Left hindlimb (tissue), 1 donor: ENCODE measurements at regions not wholly inside any gene's neighbourhood (a gene's known extent, or its start where the extent isn't known, plus 50 kb on each side); places are given as distances from the start of the nearest gene placed in this dataset.
"Not testable (repeated sequence)": the region's sequence is repeated elsewhere in the genome, so short reads cannot be mapped to it uniquely, and the experiment has no call there.

Source experiments
- DNase-seq: peaks from one replicate; pipeline ENCODE4 v3.0.0-alpha.2; 2018

DNA sequence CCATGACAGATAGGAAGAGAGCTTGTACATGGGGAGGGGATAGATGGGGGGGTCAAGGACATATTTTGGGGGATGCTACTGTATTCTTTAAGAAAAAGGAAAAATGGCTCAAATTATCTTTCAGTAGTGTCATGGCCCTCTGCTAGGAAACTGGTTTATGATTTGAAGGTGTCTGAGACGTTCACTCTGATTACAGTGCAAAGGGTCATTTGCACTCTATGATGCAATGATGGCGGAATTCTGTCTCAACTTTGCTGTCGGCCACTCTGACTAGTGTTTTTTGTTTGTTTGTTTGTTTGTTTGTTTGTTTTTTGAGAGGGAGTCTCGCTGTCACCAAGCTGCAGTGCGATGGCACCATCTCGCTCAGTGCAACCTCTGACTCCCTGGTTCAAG lies 180.0 kb downstream of the SOX4 start:
- no peak for DNase-seq

DNA sequence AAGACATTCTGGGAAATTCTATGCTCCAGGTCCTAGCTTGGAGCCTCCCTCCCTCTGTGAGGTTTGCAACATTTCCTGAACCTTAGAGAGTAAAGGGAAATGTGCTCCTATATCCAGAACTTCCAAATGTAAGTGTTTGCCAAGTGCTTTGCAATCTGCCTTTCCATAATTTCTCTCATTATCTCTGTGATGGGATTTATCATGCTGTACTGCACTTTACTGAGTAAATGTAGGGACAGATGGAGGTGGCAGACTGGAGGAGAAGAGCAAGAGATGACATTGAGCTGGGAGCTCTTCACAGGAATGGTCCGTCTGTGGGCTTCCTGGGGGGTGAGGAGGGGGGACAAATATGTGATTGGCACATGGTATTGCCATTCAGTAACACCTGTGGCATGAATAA lies 184.3 kb downstream of the SOX4 start:
- DNase-seq, result no peak

DNA sequence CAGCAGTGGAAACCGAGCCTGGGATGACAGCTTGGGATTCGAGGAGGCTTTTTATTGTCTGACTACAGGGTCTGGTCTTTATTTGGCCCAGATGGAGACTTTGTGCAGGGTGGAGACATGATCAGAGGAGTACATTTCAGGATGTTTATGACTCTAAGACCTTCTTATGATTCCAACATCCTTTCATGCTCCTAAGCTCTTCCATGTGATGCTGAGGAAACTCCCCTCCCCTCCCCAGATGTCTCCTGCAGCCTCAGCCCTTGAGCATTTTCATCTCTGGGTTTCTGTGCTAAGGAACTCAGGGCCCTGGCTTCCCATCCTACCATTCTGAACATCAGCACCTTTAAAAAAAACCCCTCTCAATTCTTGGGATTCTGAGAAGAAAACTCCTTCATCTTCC lies 186.6 kb downstream of the SOX4 start:
- DNase-seq, result no peak

DNA sequence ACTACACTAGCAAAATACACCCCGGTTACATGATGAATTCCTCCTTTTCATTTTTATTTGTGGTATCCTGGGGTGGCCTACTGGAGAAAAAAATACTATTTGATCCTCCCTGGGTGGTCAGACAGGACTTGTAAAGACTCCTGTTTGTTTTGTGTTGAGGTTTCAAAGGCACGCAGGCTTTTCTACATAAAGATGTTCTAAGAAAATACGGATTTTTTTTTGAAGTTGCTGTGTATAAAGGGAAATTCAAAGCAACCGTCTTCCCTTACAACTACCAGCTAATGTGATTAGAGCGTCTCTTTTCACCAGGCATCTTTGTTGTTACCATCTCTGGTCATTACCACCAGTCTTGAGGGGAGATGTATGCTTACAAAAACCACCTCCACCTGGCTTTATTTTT lies 187.1 kb downstream of the SOX4 start:
- no peak for DNase-seq

DNA sequence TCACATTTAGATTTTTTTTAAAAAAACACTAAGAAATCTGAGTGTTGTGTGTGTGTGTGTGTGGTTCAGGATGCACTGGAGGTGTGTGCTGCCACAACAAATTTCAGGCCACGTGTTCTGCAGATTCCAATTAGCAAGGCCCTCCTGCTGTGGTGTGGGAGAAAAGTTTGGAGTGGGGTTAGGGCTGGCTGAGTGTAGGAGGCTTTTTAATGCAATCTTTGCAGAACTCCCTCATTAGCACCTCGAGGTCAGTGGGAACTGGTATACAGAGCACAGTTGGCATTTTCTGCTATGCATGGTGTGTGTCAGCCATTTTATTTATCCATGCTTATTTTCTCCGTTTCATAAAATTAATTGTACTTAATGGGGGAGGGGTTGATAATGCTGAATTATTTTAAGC lies 187.6 kb downstream of the SOX4 start:
- DNase-seq, result no peak

DNA sequence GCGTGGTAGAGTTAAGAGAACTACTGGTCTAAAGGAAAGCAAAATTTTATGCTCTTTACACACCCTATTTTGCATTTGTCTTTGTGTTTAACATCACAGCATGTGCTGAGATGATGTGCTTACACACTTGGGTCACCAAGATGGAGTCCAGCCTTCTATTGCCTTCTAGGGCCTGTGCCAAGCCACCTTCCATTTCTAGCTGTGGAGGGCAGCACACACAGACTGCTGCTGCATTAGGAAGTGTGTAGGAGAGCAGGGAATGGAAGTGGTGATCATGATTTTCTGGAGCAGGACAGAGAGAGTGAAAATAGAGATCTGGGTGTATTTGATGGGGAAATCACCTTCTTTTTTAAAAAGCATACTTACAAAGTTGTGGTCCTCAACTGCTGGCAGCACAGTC lies 191.6 kb downstream of the SOX4 start:
- no peak for DNase-seq

DNA sequence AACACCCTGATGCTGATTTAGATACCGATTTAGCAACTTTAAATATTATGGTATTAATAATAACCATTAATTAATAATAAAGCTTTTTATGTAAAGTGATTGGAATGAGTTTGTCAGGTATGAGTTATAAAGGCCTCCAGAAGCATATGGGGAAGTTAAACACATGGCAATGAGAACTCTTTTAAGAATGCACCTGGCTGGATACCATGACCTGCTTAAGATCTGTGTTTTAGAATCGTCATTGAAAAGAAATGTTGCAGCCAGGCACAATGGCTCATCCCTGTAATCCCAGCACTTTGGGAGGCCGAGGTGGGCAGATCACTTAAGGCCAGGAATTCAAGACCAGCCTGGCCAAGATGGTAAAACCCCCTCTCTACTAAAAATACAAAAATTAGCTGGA lies 197.5 kb downstream of the SOX4 start:
- no peak for DNase-seq

DNA sequence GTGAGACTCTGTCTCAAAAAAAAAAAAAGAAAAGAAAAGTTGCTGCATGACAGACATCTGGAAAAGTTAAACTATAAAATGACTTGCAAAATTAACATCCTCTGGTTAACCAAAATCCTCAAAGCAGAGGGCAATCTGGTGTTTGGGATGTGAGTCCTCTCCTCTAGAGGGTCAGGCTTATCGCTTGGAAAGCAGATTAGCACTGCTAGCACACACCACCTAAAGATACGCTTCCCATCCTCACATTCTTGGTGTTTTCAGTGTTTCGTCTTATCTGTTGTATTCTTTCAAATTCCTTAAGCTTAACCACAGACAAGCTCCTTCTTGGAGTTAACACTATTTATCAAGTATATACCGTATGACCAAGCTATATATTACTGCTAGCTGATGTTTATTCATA lies 198.0 kb downstream of the SOX4 start:
- no peak for DNase-seq

DNA sequence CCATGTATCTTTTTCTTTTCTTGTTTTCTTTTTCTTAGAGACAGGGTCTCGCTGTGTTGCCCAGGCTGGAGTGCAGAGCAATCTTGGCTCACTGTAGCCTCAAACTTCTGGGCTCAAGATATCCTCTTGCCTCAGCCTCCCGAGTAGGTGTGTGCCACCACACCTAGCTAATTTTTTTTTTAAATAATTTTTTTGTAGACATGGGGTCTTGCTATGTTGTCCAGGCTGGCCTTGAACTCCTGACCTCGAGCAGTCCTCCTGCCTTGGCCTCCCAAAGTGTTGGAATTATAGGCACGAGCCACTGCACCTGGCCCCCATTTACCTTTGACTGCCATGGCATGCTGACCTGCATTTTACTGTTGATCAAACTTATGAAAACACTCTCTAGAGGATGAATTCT lies 198.6 kb downstream of the SOX4 start:
- no peak for DNase-seq

DNA sequence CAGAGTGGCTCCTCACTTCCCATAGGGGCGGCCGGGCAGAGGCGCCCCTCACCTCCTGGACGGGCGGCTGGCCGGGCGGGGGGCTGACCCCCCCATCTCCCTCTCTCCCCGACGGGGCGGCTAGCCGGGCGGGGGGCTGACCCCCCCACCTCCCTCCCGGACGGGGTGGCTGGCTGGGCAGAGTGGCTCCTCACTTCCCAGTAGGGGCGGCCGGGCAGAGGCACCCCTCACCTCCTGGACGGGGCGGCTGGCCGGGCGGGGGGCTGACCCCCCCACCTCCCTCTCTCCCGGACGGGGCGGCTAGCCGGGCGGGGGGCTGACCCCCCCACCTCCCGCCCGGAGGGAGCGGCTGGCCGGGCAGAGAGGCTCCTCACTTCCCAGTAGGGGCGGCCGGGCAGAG lies 203.4 kb downstream of the SOX4 start:
- not testable (repeated sequence) for DNase-seq

DNA sequence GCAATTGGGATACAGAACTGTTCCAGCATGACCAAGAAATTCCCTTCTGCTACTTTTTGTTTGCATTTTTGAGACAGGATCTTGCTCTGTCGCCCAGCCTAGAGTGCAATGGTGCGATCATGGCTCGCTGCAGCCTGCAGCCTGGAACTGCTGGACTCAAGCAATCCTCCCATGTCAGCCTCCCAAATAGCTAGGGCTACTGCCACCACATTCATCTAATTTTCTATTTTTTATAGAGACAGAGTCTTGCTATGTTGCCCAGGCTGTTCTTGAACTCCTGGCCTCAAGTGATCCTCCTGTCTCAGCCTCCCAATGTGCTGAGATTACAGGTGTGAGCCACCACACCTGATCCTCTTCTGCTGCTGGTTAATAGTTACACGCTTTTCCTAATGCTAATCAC lies 204.9 kb downstream of the SOX4 start:
- no peak for DNase-seq

DNA sequence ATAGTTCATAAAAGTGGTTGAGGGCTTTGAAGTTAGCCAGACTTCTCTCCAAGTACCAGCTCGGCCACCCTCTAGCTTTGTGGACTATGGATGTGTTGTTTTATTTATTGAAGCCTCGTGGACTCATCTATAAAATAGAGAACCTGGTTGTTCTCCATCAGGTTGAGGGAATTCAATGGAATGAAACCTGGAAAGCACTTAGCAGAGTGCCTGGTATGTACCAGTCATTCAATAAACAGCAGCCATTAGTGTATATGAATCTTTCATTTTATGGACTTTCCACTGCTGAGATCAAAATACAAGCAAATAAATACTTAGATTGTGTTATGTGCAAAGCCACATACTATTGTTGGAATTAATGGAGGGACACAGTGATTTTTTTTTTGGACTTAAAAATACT lies 206.8 kb downstream of the SOX4 start:
- DNase-seq, result no peak

DNA sequence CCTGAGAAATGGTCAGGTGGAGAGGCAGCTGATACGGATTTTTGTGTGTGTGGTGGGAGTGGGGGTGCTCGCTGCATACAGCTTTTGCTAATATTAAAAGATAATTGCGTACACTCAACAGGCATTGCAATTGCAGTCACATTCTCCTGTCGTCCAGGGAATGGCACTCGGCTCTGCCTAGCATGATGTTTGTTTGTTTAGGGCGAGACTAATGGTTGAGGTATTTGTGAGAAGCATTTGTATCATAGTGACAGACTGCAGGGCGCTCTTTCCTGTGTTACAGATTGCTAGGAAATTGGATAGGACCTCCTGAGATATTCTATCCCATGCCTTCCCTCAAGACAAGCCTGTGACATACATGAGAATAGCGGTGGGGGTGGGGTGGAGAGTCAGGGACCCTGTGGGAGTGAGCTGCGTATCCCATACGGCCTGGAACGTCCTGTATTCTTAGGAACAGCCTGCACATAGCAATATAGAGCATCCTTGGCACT lies 207.4 kb downstream of the SOX4 start:
- no peak for DNase-seq

DNA sequence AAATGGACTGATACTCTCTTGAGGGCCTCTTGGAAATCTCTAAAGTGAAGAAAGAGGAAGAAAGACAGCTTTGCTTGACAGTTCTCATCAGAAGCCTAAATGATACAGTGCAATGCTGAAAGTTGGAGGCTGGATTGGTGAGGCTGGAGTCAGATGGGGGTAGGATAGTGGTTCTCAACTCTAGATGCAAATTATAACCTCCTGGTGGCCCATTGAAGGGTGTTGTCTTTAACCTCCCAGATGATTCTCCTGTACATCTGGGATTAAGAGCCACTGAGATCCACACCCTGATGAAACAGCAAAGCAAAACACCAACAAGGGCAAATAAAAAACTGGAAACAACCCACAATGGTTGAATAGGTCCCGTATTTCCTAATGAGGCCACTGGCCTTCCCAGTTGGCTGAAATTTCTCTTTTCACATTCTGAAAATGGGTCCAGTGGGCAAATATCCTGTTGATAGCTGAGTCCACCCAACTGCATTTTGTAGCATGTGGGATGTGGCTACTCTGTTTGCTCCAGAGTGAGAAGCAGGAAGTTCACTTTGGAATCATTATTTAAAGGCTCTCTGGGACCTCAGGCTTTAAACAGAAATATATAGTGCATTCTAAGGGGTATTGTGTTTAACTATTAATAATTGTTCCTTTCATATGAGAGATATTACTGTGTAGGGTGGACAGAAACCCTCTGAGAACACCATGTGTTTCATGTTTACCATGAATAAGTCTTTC lies 208.1 kb downstream of the SOX4 start:
- DNase-seq, result no peak

DNA sequence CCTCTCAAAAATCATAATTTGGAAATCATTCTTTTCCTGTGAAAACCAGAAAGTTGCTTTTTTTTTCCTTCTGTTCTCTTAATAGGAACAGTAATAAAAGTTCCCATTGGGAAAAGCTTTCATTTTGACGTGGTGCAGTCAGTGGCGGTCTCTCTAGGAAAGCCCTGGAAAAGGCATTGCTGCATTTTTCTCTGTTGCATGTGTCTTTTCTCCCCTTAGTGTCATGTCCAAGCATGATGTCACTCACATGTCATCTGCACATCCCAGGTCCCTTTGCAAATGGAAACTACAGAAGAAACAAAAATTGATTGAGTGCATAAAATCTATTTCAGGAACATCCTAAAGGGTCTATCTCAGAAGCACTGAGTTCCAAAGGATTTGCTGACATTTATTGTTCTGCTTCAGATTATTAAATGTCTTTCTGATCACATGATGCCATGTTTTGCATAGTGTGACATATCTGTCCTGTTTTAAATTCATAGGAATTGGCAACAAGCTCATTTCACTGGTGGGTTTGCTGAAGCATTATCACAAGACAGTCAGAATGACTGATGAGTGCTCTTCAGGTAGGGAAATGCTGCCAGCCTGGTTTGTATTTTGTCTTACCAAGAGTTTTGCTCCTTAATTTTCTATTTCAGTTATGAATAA lies 208.7 kb downstream of the SOX4 start:
- no peak for DNase-seq

DNA sequence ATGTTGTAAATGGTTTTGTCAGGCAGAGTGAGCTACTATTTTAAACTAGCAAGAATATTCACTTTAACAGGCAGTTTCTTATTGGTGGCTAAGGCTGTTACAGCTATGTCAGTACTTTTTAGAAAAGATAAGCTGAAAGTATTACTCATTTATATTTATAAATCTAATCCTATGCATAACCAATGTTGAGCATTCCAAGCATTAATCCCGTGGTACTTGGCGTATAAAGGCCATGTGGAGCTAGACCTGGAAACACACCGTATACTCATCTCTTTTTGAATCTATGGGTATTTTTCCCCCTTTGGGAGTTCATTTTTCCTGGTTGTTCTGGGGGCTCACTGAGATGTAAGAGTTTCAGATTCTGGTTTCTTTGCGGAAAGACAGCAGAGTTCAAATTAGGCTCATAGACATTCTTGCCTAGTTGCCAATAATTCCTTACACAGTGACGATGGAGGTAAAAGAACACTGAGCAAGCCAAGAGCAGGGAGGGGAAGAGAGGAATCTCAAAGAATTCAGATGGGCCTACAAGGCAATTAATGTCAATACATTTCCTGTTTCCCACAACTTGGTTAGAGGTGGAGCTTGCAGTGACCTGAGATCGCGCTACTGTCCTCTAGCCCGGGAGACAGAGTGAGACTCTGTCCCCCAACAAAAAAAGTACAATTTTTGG lies 211.5 kb downstream of the SOX4 start:
- no peak for DNase-seq

DNA sequence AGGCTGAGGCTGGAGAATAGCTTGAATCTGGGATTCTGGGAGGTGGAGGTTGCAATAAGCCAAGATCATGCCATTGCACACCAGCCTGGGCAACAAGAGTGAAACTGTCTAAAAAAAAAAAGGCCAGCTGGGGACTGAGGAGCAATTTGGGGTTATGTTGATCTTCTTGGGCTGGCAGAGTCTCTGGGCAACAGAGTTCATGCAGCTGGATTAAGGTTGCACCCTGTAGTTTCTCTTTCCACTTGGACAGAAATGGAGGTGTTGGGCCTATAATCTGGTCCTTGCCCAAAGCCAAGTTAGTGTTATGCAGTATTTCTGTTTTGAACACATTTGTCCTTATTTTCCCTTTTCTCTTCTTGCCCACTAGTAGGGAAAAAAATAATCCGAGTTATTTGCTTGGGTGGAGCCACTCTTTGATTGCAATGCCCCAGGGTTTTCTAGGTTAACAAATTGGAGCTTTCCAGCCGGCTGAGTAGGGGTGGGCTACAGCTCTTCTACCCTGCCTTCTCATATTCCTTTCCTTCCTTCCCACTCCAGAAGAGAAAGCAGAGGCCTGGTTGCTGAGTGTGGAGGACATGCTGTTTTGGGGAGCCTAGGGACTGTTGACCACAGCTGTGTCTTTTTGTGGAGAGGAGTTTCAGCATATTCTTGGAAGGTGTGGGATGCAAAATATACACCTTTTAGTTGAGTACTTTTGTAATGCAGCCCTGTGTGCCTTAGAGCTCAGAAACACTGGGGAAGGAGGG lies 213.9 kb downstream of the SOX4 start:
- DNase-seq, result no peak

DNA sequence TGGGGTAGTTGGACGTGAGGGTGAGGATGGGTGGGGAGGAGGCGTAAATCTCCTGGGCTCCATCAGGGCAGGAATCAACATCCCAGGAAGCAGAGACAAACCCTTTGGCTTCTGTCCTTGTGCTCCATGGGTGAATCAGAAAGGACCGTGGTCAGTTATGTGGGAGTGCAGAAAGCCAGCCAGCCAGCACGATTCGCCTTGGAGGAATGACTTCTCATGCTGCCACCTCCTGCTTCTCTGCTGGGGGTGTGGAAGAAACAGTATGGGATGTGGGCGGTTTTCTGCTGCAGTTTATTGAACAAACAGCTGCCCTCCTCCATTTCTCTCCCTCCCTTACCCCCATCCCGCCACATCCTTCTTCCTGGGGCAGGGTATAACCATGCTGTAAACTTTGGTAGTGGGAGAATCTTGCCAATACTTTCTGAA lies 214.5 kb downstream of the SOX4 start:
- DNase-seq, result peak; percentile 54

DNA sequence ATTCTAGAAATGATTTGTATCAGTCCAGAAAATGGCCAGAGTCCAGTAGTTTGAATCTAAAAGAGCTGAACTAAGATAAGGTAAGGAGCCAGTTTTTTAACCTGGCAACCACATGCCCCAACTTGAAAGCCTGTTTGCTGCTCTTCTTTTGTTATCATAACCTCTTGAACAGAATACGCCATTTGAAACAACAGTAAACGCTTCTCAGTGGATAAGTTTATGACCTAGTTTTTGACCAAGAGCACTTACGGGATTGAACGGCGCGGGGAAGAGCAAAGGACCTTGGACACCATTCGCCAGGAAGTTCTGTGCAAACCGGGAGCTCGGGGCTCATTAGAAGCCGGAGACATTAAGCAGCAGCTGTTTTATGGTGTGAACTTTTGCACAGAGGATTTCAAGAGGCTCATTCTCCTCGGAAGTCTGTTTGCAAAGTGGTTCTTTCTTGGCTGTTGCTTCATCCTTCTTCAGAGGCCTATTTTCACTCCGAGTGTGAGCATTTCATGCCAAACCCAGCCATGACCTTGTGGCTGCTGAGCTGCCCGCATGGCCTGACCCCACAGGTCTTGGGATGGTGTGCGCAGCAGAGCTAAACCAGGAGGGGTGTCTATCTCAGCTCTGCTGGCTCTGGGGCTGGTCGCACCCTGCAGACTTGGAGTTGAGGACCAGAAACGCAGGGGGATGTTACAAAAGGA lies 215.1 kb downstream of the SOX4 start:
- peak; percentile 56 for DNase-seq

DNA sequence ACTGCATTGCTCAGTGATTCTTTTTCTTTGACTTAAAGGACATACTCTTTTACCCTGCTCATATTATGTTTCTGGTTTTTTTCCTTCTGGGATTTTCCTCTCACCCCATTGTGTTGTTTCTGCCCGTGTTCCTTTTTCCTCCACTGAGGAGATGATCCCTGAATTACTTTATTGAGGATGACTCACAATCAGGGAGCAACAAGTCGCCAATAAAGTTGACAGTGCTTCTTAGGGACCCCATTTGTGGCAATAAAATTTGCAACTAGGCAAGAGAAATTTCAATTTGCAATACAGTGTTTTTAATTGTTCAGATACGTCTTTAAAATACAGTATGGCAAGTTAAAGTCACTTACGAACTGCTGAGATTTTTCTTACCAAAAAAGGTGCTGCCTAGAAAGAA lies 217.9 kb downstream of the SOX4 start:
- no peak for DNase-seq

DNA sequence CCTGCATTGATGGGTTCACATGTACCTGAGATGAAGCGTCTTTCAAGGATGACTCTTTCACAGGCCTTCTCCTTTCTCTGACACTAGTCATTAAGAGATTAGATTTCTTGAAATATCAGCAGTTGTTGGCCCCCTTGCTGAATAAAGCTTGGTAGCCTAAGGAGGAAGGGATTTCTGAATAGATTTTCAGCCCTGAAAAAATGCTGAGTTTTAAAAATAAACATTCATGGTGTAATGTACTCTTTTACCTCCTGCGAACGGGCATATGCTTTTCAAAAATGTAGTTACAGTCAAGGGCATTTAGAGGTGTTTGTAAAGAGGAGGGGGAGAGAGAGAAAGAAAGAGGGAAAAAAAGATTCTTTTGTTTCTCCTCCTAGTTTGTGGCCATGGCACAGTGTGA lies 222.7 kb downstream of the SOX4 start:
- no peak for DNase-seq

DNA sequence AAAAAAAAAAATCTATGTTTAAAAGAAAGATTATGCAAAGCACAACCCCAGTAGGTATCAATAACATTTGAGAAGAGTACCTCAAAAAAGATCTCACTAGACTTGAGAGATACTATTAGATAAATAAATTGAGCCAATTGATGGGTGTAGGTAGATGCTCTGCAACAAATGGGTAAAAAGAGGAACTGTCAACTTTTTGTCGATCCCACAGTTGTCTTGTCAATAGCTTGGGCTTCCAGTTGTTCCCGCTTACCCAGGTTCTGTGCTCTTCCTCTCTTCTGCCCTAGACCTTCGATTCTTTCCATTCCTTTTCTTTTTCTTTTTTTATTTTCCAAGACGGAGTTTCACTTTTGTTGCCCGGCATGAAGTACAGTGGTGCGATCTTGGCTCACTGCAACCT lies 226.9 kb downstream of the SOX4 start:
- DNase-seq, result no peak

DNA sequence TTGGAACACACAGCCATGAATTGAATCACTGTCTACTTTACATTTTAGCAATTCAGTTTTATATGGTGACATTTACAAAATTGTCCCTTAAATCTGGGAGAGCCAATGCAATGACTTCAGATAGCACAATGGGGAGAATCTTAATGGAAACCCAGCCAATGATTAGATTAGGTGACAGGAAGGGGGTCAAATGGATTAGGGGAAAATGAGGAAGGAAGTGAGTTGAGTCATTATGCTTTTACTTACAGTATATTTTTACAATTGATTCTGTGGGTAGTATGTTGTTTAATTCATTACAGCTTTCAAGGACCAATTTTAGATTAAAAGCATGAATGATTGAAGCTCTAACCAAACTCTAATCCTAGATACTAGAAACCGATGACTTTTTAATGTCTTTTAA lies 229.8 kb downstream of the SOX4 start:
- DNase-seq, result no peak
